GM21825 (cell line): ENCODE measurements at regions not wholly inside any gene's neighbourhood (a gene's known extent, or its start where the extent isn't known, plus 50 kb on each side); places are given as distances from the start of the nearest gene placed in this dataset.
"Not testable (repeated sequence)": the region's sequence is repeated elsewhere in the genome, so short reads cannot be mapped to it uniquely, and the experiment has no call there.

Source experiments
- ATAC-seq: cut with Tn5 transposase; IDR thresholded peaks from one replicate; pipeline ENCODE4 v1.9.1; 2021; ENCODE audit warnings: mild to moderate bottlenecking, moderate library complexity; ENCODE audit not compliant: unreplicated experiment

GRCh38 chr5:85517386-85517785 lies 1100.4 kb upstream of the COX7C start:
- no peak for ATAC-seq

DNA sequence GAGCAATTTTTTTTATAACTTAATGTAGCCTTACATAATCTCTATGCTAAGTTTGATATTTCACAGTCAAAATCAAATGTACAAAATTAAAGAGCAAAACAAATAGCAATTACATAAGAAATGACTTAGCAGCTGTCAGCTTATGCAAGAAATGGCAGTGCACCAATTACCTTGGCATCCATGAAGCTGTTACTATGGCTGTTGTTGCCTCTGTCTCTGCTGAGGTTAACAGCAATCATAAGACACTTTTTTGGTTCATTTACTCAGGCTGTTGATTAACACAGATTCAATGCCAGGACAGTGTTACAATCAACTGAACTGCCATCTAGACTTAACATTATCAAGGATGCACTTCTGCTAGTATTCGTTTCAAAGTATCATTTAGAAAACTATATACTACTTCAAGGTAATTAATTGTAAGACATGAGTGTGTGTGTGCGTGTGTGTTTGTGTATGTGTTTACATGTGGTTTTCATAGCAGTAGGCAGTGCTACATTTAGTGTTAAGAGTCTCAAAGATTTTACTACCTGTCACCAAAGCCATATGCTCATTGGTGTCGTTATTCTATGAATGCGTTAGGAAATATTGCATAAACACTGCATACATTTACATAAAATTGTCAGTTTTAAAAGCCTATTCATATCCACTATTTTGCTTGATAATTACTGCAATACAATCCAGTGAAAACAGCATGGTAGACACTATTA lies 1084.2 kb upstream of the COX7C start:
- ATAC-seq: no peak

GRCh38 chr5:85538362-85538761 lies 1079.4 kb upstream of the COX7C start:
- ATAC-seq: no peak

- no peak for ATAC-seq
Measured at GRCh38 chr5:85545129-85545528, 1072.6 kb upstream of the COX7C start.

GRCh38 chr5:85549229-85549628 lies 1068.5 kb upstream of the COX7C start:
- ATAC-seq: no peak

DNA sequence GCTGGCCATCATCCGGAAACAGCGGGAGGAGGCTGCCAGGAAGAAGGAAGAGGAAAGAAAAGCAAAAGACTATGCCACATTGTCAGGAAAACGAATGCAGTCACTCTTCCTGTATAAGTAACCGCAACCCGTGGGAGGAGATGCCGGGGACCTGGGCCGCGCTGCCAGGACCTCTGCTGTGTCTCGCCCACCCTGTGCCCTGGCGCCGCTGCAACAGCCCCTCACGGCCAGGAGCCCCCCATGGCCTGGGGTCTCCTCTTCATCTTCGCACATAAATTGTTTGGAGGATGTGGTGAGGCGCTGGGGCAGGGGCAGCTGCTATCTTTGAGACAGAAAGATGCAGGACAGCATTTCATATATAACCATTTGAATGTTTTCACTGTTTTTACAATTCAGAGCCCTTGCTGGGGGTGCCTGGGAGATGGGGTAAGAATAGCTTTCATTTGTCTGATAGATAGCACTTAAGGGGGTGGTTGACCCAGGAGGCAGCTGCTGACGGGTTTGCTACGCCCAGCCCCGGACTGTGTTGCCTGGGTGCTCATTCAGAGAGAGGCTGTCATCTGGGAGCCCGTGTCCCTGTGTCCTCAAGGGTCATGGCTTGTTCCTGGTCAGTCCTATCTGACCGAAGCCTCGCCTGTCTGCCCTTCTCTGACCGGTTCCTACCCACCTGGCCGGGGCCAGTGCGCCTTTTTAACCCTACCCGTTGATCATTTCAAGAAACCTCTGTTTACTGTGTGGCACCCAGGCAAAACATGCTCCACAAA lies 1067.7 kb upstream of the COX7C start:
- no peak for ATAC-seq

DNA sequence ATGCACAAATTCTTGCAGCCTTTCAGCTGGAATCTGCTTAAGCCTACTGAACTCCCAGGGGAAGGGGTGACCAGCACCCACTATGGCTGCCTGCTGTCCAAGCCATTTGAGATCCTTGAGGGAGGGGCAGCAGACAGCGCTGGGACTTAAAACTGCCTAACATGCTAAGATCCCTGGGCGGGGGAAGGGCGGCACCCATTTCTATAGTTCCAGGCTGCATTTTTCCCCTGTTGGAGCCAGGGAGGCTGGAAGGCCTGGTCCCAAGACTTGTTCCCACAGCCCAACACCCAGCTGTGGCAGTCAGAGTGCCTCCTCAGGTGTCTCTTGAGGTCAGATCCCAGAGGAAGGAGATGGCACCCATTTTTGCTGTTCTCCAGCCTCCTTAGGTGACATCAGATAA lies 1061.3 kb upstream of the COX7C start:
- no peak for ATAC-seq

DNA sequence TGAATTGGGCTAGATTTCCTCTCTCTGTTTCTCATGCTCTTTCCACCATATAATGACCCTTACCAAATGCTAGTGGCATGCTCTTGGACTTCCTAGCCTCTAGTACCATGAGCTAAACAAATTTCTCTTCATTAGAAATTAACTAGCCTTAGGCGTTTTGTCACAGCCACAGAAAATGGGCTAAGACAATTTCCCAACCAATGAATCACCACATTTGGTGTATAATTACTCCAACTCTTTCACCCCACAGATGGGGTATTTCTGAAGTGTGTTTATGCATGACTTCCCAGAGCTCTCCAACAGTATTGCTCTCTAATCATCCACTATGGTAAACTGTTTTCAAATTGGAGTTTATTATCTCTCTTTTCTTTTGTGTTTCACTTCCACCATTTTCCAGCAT lies 1041.1 kb upstream of the COX7C start:
- no peak for ATAC-seq

- not testable (repeated sequence) for ATAC-seq
Measured at GRCh38 chr5:85587806-85588205, 1029.9 kb upstream of the COX7C start.

DNA sequence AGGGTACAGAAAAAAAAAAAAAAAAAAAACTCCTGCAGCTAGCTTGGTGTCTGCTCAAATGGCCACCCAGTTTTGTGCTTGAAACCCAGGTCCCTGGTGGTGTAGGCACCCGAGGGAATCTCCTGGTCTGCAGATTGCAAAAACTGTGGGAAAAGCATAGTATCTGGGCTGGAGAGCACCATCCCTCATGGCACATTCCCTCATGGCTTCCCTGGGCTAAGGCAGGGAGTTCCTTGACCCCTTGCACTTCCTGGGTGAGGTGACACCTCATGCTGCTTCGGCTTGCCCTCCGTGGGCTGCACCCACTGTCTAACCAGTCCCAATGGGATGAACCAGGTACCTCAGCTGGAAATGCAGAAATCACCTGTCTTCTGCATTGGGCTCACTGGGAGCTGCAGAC lies 1029.5 kb upstream of the COX7C start:
- ATAC-seq: not testable (repeated sequence)

GRCh38 chr5:85590764-85591163 lies 1027.0 kb upstream of the COX7C start:
- ATAC-seq: no peak

DNA sequence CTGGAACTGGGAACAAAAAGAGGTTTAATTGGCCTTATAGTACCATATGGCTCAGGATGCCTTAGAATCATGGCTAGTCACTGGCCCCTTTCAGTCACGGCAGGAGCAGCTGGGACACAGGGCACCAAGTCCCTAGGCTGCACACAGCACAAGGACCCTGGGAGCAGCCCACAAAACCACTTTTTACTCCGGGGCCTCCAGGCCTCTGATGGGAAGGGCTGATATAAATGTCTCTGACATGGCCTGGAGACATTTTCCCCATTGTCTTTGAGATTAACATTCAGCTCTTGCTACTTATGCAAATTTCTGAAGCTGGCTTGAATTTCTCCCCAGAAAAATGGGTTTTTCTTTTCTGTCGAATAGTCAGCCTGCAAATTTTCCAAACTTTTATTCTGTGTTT lies 1026.4 kb upstream of the COX7C start:
- ATAC-seq: no peak

- ATAC-seq: no peak
Measured at GRCh38 chr5:85602843-85603242, 1014.9 kb upstream of the COX7C start.

- no peak for ATAC-seq
Measured at GRCh38 chr5:85604378-85604777, 1013.4 kb upstream of the COX7C start.

DNA sequence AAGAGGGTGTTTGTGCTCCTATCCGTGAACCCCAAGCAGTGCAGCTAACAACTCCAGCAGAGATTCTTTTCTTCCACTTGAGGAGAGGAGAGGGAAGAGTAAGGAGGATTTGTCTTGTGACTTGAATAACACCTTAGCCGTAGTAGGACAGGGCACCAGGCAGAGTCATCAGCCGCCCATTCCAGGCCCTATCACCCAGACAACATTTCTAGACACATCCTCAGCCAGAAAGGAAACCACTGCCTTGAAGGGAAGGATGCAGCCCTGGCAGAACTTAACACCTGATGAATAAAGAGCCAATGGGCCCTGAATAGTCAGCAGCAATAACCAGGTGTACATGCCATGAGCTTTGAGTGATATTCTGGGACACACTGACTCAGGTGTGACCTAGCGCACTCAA lies 1013.0 kb upstream of the COX7C start:
- no peak for ATAC-seq

GRCh38 chr5:85605381-85605780 lies 1012.4 kb upstream of the COX7C start:
- no peak for ATAC-seq

DNA sequence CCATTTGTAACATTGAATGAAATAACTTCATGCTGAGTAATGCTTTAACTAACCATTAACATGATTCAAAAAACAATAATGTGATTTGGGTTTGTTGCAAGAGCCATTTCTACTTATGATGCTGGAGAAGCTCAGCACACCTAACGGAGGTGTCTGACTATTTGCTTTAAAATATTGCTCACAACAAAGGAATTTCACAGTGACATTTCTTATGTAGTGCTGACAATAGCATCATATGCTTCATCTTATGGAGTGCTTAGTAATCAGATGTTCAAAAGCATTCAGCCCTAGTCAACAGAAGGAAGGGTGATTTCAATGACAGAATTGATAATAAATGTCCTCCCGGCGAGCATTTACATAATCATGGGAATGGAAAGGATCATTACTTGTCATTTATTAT lies 1003.3 kb upstream of the COX7C start:
- no peak for ATAC-seq

DNA sequence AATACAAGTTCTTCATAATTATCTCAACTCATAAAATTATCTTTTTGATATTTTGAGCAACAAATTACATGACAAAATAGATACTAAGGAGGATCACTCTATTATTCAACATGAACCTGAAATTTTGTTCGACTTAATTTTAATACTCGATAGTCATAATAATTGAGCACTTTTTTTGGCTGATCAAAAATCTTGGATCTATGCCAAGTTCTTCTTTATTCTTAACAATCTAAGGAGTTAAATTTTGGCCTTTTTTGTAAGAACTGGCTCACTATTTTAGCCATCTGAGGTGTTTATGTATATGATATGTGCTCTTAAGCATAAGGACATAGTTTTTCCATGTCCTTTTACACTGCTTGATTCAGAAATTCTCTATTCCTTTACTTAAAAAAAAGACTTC lies 996.1 kb upstream of the COX7C start:
- no peak for ATAC-seq

DNA sequence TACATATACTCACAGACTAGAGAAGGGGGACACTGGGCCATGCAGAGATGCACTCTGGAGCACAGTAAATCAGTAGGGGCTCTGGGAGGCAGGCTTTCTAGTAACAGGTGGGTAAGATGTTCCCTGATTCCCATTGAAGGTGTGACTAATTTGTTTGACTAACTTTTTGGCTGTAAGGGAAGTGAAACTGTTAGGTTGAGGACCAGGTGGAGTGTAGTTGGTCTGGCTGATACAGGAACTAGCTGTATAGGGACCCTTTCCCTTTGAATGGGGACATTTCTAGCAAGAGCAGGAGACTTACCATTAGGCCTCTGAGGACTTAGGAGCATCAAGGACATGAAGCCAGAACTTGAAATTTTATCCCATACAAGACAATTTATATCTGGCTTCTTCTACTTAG lies 989.6 kb upstream of the COX7C start:
- no peak for ATAC-seq

DNA sequence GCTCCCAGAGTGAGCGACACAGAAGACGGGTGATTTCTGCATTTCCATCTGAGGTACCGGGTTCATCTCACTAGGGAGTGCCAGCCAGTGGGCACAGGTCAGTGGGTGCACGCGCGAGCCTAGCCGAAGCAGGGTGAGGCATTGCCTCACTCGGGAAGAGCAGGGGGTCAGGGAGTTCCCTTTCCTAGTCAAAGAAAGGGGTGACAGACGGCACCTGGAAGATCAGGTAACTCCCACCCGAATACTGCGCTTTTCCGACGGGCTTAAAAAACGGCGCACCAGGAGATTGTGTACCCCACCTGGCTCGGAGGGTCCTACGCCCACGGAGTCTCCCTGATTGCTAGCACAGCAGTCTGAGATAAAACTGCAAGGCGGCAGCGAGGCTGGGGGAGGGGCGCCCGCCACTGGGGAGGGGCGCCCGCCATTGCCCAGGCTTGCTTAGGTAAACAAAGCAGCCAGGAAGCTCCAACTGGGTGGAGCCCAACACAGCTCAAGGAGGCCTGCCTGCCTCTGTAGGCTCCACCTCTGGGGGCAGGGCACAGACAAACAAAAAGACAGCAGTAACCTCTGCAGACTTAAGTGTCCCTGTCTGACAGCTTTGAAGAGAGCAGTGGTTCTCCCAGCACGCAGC lies 979.1 kb upstream of the COX7C start:
- not testable (repeated sequence) for ATAC-seq

DNA sequence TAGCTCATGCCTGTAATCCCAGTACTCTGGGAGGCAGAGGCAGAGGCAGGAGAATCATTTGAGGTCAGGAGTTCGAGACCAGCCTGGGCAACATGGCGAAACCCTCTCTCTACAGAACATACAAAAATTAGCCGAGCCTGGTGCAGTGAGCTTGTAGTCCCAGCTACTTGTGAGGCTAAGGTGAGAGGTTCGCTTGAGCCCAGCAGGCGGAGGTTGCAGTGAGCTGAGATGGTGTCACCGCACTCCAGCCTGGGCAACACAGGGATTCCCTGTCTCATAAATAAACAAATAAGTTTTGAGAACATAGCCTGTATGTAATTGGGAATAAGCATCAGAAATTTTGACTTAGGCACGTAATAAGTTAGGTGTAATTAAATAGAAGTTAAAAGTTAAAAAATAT lies 971.7 kb upstream of the COX7C start:
- ATAC-seq: no peak

DNA sequence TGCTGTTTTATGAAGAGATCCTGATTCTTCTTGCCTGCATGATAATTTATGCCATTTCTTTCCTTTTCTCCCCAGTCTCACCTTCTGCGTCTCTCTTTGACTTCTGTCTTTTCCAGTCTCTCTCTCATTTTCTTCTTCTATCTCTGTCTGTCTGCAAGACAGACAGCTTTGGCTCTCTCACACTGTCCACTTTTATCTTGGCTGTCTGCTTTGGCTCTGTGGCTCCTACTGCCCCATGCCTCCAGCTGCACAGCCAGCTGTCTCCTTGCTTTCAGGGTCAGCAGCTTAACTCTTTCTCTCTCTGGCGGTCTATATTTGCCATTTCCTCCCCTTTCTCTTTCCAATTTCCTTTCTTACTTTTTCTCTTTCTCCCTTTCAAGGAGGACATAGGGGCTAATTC lies 971.1 kb upstream of the COX7C start:
- no peak for ATAC-seq
